Vagina (tissue), 2 donors: ENCODE measurements at regions not wholly inside any gene's neighbourhood (a gene's known extent, or its start where the extent isn't known, plus 50 kb on each side); places are given as distances from the start of the nearest gene placed in this dataset.

ENCODE experiments used
- CTCF ChIP-seq, 3 experiments: fragments of 450-650 bp in 2 of 3; fragments of 200-600 bp in 1 of 3; sonication (generic) in 1 of 3; IDR thresholded peaks; one replicate each; pipeline ENCODE4 v1.5.1; 2017 to 2019; ENCODE audit warnings: antibody characterized with exemption in 3 of 3, mild to moderate bottlenecking in 2 of 3, moderate library complexity in 2 of 3
- POLR2A ChIP-seq, 2 donors: fragments of 450-650 bp; IDR thresholded peaks; one replicate each; pipeline ENCODE4 v1.6.1; 2017; ENCODE audit warnings: antibody characterized with exemption in 2 of 2, mild to moderate bottlenecking in 2 of 2, moderate library complexity in 2 of 2

DNA sequence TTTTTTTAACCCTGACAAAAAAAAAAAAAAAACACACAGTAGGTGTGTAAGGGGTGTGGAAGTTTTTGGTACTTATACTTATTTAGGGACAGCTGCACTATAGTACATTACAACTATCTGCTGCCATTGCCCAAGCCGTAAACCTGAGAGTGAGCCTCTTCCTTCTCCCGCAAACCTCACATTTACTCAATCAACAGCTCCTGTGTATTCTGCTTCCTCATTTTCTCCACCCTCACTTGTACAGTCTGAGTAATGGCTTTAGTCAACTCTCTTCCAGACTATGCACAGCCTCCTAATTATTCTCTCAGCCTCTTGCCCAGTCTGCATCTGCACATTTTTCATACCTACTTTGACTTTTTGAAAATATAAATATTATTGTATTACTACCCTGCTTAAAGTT is 362.0 kb downstream of the ADAM29 start:
- TF ChIP-seq POLR2A (IDR thresholded peaks at IDR 0.05) (no peak), CTCF (IDR thresholded peaks at IDR 0.05) (no peak)
